ENCODE measurements at regions not wholly inside any gene's neighbourhood (a gene's known extent, or its start where the extent isn't known, plus 50 kb on each side); places are given as distances from the start of the nearest gene placed in this dataset.

GRCh38 chr5:105593011-105593760, 2030.6 kb upstream of the NUDT12 start:
- Histone ChIP-seq H3K4me3 (ENCODE audit: low read depth, low read length, poor library complexity, severe bottlenecking) (no peak overlapping the region), H3K9me3 (ENCODE audit: low read depth, low read length, poor library complexity, severe bottlenecking) (no peaks in the 10 kb centered on the region), H3K4me1 (ENCODE audit: insufficient read depth, low read length, poor library complexity, severe bottlenecking) (peaks cover 4% of the 10 kb centered on the region), H3K27ac (ENCODE audit: low read depth, low read length, poor library complexity, severe bottlenecking) (no peak overlapping the region), H3K27me3 (replicated peaks; ENCODE audit: insufficient read depth, low read depth, low read length, poor library complexity) (no peaks in the 10 kb centered on the region), H3K36me3 (ENCODE audit: insufficient read depth, low read length, poor library complexity, severe bottlenecking) (no peaks in the 10 kb centered on the region)
- DNase-seq (ENCODE audit: low spot score) = no peak
- TF ChIP-seq CTCF (conservative IDR thresholded peaks at IDR 0.05; ENCODE audit: low read depth, low read length) (no peak), EZH2 (IDR thresholded peaks at IDR 0.05; ENCODE audit: borderline replicate concordance, low read depth, low read length, poor library complexity, severe bottlenecking) (no peak)
- no TSS peak for BruUV-seq (replicated peaks)
- ChIA-PET CTCF (no interaction called here), POLR2A (ENCODE audit: low non-redundant PET) (no interaction called here)
- intact Hi-C loops (cut with micrococcal nuclease; ENCODE audit: unreplicated experiment) = no loop called here

GRCh38 chr5:105587963-105588662, 2025.5 kb upstream of the NUDT12 start:
- BruUV-seq (replicated peaks) = no TSS peak
- no peaks in the 10 kb centered on the region for H3K27me3 ChIP-seq (replicated peaks; ENCODE audit: insufficient read depth, low read depth, low read length, poor library complexity)
- H3K4me3 ChIP-seq (ENCODE audit: low read depth, low read length, poor library complexity, severe bottlenecking) = no peak overlapping the region
- no peaks in the 10 kb centered on the region for H3K36me3 ChIP-seq (ENCODE audit: insufficient read depth, low read length, poor library complexity, severe bottlenecking)
- no peak for TF ChIP-seq CTCF (conservative IDR thresholded peaks at IDR 0.05; ENCODE audit: low read depth, low read length)
- no peak for TF ChIP-seq EZH2 (IDR thresholded peaks at IDR 0.05; ENCODE audit: borderline replicate concordance, low read depth, low read length, poor library complexity, severe bottlenecking)
- peaks cover 5% of the 10 kb centered on the region for H3K4me1 ChIP-seq (ENCODE audit: insufficient read depth, low read length, poor library complexity, severe bottlenecking)
- ChIA-PET POLR2A (ENCODE audit: low non-redundant PET) (no interaction called here), CTCF (no interaction called here)
- no peaks in the 10 kb centered on the region for H3K9me3 ChIP-seq (ENCODE audit: low read depth, low read length, poor library complexity, severe bottlenecking)
- DNase-seq (ENCODE audit: low spot score) = peak; percentile 45
- intact Hi-C loops (cut with micrococcal nuclease; ENCODE audit: unreplicated experiment) = no loop called here
- H3K27ac ChIP-seq (ENCODE audit: low read depth, low read length, poor library complexity, severe bottlenecking) = no peak overlapping the region

GRCh38 chr5:105581988-105582690, 2019.5 kb upstream of the NUDT12 start:
- TF ChIP-seq EZH2 (IDR thresholded peaks at IDR 0.05; ENCODE audit: borderline replicate concordance, low read depth, low read length, poor library complexity, severe bottlenecking) = no peak
- ChIA-PET POLR2A (ENCODE audit: low non-redundant PET) (no interaction called here), CTCF (no interaction called here)
- Histone ChIP-seq H3K4me1 (ENCODE audit: insufficient read depth, low read length, poor library complexity, severe bottlenecking) (no peaks in the 10 kb centered on the region), H3K4me3 (ENCODE audit: low read depth, low read length, poor library complexity, severe bottlenecking) (no peak overlapping the region), H3K27me3 (replicated peaks; ENCODE audit: insufficient read depth, low read depth, low read length, poor library complexity) (no peaks in the 10 kb centered on the region), H3K36me3 (ENCODE audit: insufficient read depth, low read length, poor library complexity, severe bottlenecking) (no peaks in the 10 kb centered on the region), H3K9me3 (ENCODE audit: low read depth, low read length, poor library complexity, severe bottlenecking) (no peaks in the 10 kb centered on the region), H3K27ac (ENCODE audit: low read depth, low read length, poor library complexity, severe bottlenecking) (no peak overlapping the region)
- intact Hi-C loops (cut with micrococcal nuclease; ENCODE audit: unreplicated experiment) = no loop called here
- no peak for DNase-seq (ENCODE audit: low spot score)
- no TSS peak for BruUV-seq (replicated peaks)

All from A673 (cell line).